Glutamatergic neuron (in vitro differentiated cells): ENCODE measurements at regions not wholly inside any gene's neighbourhood (a gene's known extent, or its start where the extent isn't known, plus 50 kb on each side); places are given as distances from the start of the nearest gene placed in this dataset.

Experiments used
- DNase-seq: peaks from one replicate; pipeline ENCODE4 v3.0.0; 2022
- H3K27ac Mint-ChIP-seq: one replicate; pipeline ENCODE4 v1.8.0; 2020; ENCODE audit warnings: mild to moderate bottlenecking, mixed read lengths, inconsistent platforms; ENCODE audit not compliant: unreplicated experiment
- H3K27me3 Mint-ChIP-seq: one replicate; pipeline ENCODE4 v1.8.0; 2020; ENCODE audit warnings: mild to moderate bottlenecking, moderate library complexity, mixed read lengths, inconsistent platforms; ENCODE audit not compliant: unreplicated experiment
- H3K36me3 Mint-ChIP-seq: one replicate; pipeline ENCODE4 v1.8.0; 2020; ENCODE audit warnings: mild to moderate bottlenecking, mixed read lengths, inconsistent platforms; ENCODE audit not compliant: unreplicated experiment
- H3K4me1 Mint-ChIP-seq: one replicate; pipeline ENCODE4 v1.8.0; 2020; ENCODE audit warnings: mild to moderate bottlenecking, low read depth, mixed read lengths, inconsistent platforms; ENCODE audit not compliant: unreplicated experiment
- H3K4me3 Mint-ChIP-seq: one replicate; pipeline ENCODE4 v1.8.0; 2020; ENCODE audit warnings: mild to moderate bottlenecking, mixed read lengths, inconsistent platforms; ENCODE audit not compliant: unreplicated experiment
- H3K9me3 Mint-ChIP-seq: one replicate; pipeline ENCODE4 v1.8.0; 2020; ENCODE audit warnings: mild to moderate bottlenecking, moderate library complexity, mixed read lengths, inconsistent platforms; ENCODE audit not compliant: unreplicated experiment
- CTCF ChIP-seq: fragments of 200-600 bp; sonication (generic); IDR thresholded peaks from one replicate; pipeline ENCODE4 v1.5.0; 2021; ENCODE audit not compliant: partially characterized antibody, unreplicated experiment

- H3K4me3 Mint-ChIP-seq: no peak overlapping the region
- no peak for TF ChIP-seq CTCF
- peaks cover 3% of the 10 kb centered on the region for H3K27me3 Mint-ChIP-seq
- H3K36me3 Mint-ChIP-seq: no peaks in the 10 kb centered on the region
- no peak for DNase-seq
- H3K27ac Mint-ChIP-seq: no peak overlapping the region
- no peaks in the 10 kb centered on the region for H3K4me1 Mint-ChIP-seq
- H3K9me3 Mint-ChIP-seq: peaks cover 2% of the 10 kb centered on the region
Observed at GRCh38 chr12:115852054-115852453, 425.4 kb downstream of the MED13L start.

- TF ChIP-seq CTCF: no peak
- no peak overlapping the region for H3K4me3 Mint-ChIP-seq
- H3K4me1 Mint-ChIP-seq: no peaks in the 10 kb centered on the region
- peaks cover 2% of the 10 kb centered on the region for H3K9me3 Mint-ChIP-seq
- no peak for DNase-seq
- no peaks in the 10 kb centered on the region for H3K36me3 Mint-ChIP-seq
- no peak overlapping the region for H3K27ac Mint-ChIP-seq
- peaks cover 3% of the 10 kb centered on the region for H3K27me3 Mint-ChIP-seq
Observed at GRCh38 chr12:115850957-115851356, 426.5 kb downstream of the MED13L start.

GRCh38 chr12:115849262-115849943, 428.1 kb downstream of the MED13L start:
- no peak overlapping the region for H3K4me3 Mint-ChIP-seq
- H3K27ac Mint-ChIP-seq: no peak overlapping the region
- H3K36me3 Mint-ChIP-seq: no peaks in the 10 kb centered on the region
- H3K4me1 Mint-ChIP-seq: no peaks in the 10 kb centered on the region
- no peak for TF ChIP-seq CTCF
- peaks cover 3% of the 10 kb centered on the region for H3K27me3 Mint-ChIP-seq
- DNase-seq: no peak
- H3K9me3 Mint-ChIP-seq: peaks cover 2% of the 10 kb centered on the region

GRCh38 chr12:115847398-115847797, 430.1 kb downstream of the MED13L start:
- Mint-ChIP-seq H3K27ac (no peak overlapping the region), H3K4me3 (no peak overlapping the region), H3K27me3 (peaks cover 6% of the 10 kb centered on the region), H3K4me1 (no peaks in the 10 kb centered on the region), H3K36me3 (no peaks in the 10 kb centered on the region), H3K9me3 (peaks cover 4% of the 10 kb centered on the region)
- no peak for TF ChIP-seq CTCF
- no peak for DNase-seq

GRCh38 chr12:115846516-115846915, 431.0 kb downstream of the MED13L start:
- no peaks in the 10 kb centered on the region for H3K36me3 Mint-ChIP-seq
- H3K4me1 Mint-ChIP-seq: no peaks in the 10 kb centered on the region
- TF ChIP-seq CTCF: no peak
- peaks cover 6% of the 10 kb centered on the region for H3K27me3 Mint-ChIP-seq
- peaks cover 4% of the 10 kb centered on the region for H3K9me3 Mint-ChIP-seq
- H3K4me3 Mint-ChIP-seq: no peak overlapping the region
- H3K27ac Mint-ChIP-seq: no peak overlapping the region
- DNase-seq: no peak
